ENCODE measurements at regions not wholly inside any gene's neighbourhood (a gene's known extent, or its start where the extent isn't known, plus 50 kb on each side); places are given as distances from the start of the nearest gene placed in this dataset.
"Not testable (repeated sequence)": the region's sequence is repeated elsewhere in the genome, so short reads cannot be mapped to it uniquely, and the experiment has no call there.

- H3K9me3 ChIP-seq (ENCODE audit: control insufficient read depth, insufficient read depth, low read length): no peaks in the 10 kb centered on the region
- WGBS (ENCODE audit: insufficient coverage, insufficient read length): no CpG with 5 or more reads among the region's 5 CpGs
- H3K4me3 ChIP-seq (ENCODE audit: low read length): no peak overlapping the region
- no peak for DNase-seq (ENCODE audit: low read depth, low spot score)
- no peak overlapping the region for H3K27ac ChIP-seq (ENCODE audit: low read length)
- no peaks in the 10 kb centered on the region for H3K4me1 ChIP-seq (ENCODE audit: control insufficient read depth, insufficient read depth, low read length)
- no peaks in the 10 kb centered on the region for H3K36me3 ChIP-seq (ENCODE audit: control insufficient read depth, insufficient read depth, low read length)
- H3K27me3 ChIP-seq (ENCODE audit: control insufficient read depth, insufficient read depth, low read length): no peaks in the 10 kb centered on the region
These were observed 1731.2 kb upstream of the CDH6 start for GRCh38 chr5:29462241-29462640.

GRCh38 chr5:29460971-29461559 is 1732.4 kb upstream of the CDH6 start:
- Histone ChIP-seq H3K4me3 (ENCODE audit: low read length) (no peak overlapping the region), H3K27ac (ENCODE audit: low read length) (no peak overlapping the region), H3K27me3 (ENCODE audit: control insufficient read depth, insufficient read depth, low read length) (no peaks in the 10 kb centered on the region), H3K4me1 (ENCODE audit: control insufficient read depth, insufficient read depth, low read length) (no peaks in the 10 kb centered on the region), H3K9me3 (ENCODE audit: control insufficient read depth, insufficient read depth, low read length) (no peaks in the 10 kb centered on the region), H3K36me3 (ENCODE audit: control insufficient read depth, insufficient read depth, low read length) (no peaks in the 10 kb centered on the region)
- WGBS (ENCODE audit: insufficient coverage, insufficient read length): no CpG with 5 or more reads among the region's 4 CpGs
- no peak for DNase-seq (ENCODE audit: low read depth, low spot score)

- WGBS (ENCODE audit: insufficient coverage, insufficient read length): no CpG with 5 or more reads among the region's 1 CpG
- H3K36me3 ChIP-seq (ENCODE audit: control insufficient read depth, insufficient read depth, low read length); H3K27ac ChIP-seq (ENCODE audit: low read length); H3K27me3 ChIP-seq (ENCODE audit: control insufficient read depth, insufficient read depth, low read length); H3K4me1 ChIP-seq (ENCODE audit: control insufficient read depth, insufficient read depth, low read length); H3K4me3 ChIP-seq (ENCODE audit: low read length); DNase-seq (ENCODE audit: low read depth, low spot score); H3K9me3 ChIP-seq (ENCODE audit: control insufficient read depth, insufficient read depth, low read length): not testable (repeated sequence)
These were observed 1742.5 kb upstream of the CDH6 start for GRCh38 chr5:29451004-29451403.

- H3K27ac ChIP-seq (ENCODE audit: low read length): no peak overlapping the region
- H3K36me3 ChIP-seq (ENCODE audit: control insufficient read depth, insufficient read depth, low read length): no peaks in the 10 kb centered on the region
- H3K27me3 ChIP-seq (ENCODE audit: control insufficient read depth, insufficient read depth, low read length): no peaks in the 10 kb centered on the region
- no peak overlapping the region for H3K4me3 ChIP-seq (ENCODE audit: low read length)
- DNase-seq (ENCODE audit: low read depth, low spot score): no peak
- H3K9me3 ChIP-seq (ENCODE audit: control insufficient read depth, insufficient read depth, low read length): no peaks in the 10 kb centered on the region
- no peaks in the 10 kb centered on the region for H3K4me1 ChIP-seq (ENCODE audit: control insufficient read depth, insufficient read depth, low read length)
These were observed 1778.8 kb upstream of the CDH6 start for GRCh38 chr5:29414681-29415080.

- Histone ChIP-seq H3K36me3 (ENCODE audit: control insufficient read depth, insufficient read depth, low read length) (no peaks in the 10 kb centered on the region), H3K27me3 (ENCODE audit: control insufficient read depth, insufficient read depth, low read length) (no peaks in the 10 kb centered on the region), H3K4me3 (ENCODE audit: low read length) (no peak overlapping the region), H3K27ac (ENCODE audit: low read length) (no peak overlapping the region), H3K4me1 (ENCODE audit: control insufficient read depth, insufficient read depth, low read length) (no peaks in the 10 kb centered on the region), H3K9me3 (ENCODE audit: control insufficient read depth, insufficient read depth, low read length) (no peaks in the 10 kb centered on the region)
- DNase-seq (ENCODE audit: low read depth, low spot score): no peak
- WGBS (ENCODE audit: insufficient coverage, insufficient read length): no CpG with 5 or more reads among the region's 1 CpG
These were observed 1780.5 kb upstream of the CDH6 start for GRCh38 chr5:29412979-29413378.

- Histone ChIP-seq H3K27ac (ENCODE audit: low read length) (no peak overlapping the region), H3K4me3 (ENCODE audit: low read length) (no peak overlapping the region), H3K36me3 (ENCODE audit: control insufficient read depth, insufficient read depth, low read length) (no peaks in the 10 kb centered on the region), H3K27me3 (ENCODE audit: control insufficient read depth, insufficient read depth, low read length) (no peaks in the 10 kb centered on the region), H3K4me1 (ENCODE audit: control insufficient read depth, insufficient read depth, low read length) (no peaks in the 10 kb centered on the region), H3K9me3 (ENCODE audit: control insufficient read depth, insufficient read depth, low read length) (no peaks in the 10 kb centered on the region)
- DNase-seq (ENCODE audit: low read depth, low spot score): no peak
These were observed 1791.2 kb upstream of the CDH6 start for GRCh38 chr5:29402270-29402669.

- WGBS (ENCODE audit: insufficient coverage, insufficient read length): no CpG with 5 or more reads among the region's 7 CpGs
- Histone ChIP-seq H3K27me3 (ENCODE audit: control insufficient read depth, insufficient read depth, low read length) (no peaks in the 10 kb centered on the region), H3K27ac (ENCODE audit: low read length) (no peak overlapping the region), H3K4me3 (ENCODE audit: low read length) (no peak overlapping the region), H3K9me3 (ENCODE audit: control insufficient read depth, insufficient read depth, low read length) (no peaks in the 10 kb centered on the region), H3K4me1 (ENCODE audit: control insufficient read depth, insufficient read depth, low read length) (no peaks in the 10 kb centered on the region), H3K36me3 (ENCODE audit: control insufficient read depth, insufficient read depth, low read length) (no peaks in the 10 kb centered on the region)
- no peak for DNase-seq (ENCODE audit: low read depth, low spot score)
These were observed 1803.5 kb upstream of the CDH6 start for GRCh38 chr5:29389993-29390392.

- WGBS (ENCODE audit: insufficient coverage, insufficient read length): no CpG with 5 or more reads among the region's 1 CpG
- H3K36me3 ChIP-seq (ENCODE audit: control insufficient read depth, insufficient read depth, low read length): no peaks in the 10 kb centered on the region
- H3K27me3 ChIP-seq (ENCODE audit: control insufficient read depth, insufficient read depth, low read length): no peaks in the 10 kb centered on the region
- H3K27ac ChIP-seq (ENCODE audit: low read length): no peak overlapping the region
- no peak for DNase-seq (ENCODE audit: low read depth, low spot score)
- no peaks in the 10 kb centered on the region for H3K4me1 ChIP-seq (ENCODE audit: control insufficient read depth, insufficient read depth, low read length)
- H3K4me3 ChIP-seq (ENCODE audit: low read length): no peak overlapping the region
- H3K9me3 ChIP-seq (ENCODE audit: control insufficient read depth, insufficient read depth, low read length): no peaks in the 10 kb centered on the region
These were observed 1806.1 kb upstream of the CDH6 start for GRCh38 chr5:29387384-29387783.

GRCh38 chr5:29382780-29383179 is 1810.7 kb upstream of the CDH6 start:
- H3K4me3 ChIP-seq (ENCODE audit: low read length): no peak overlapping the region
- WGBS (ENCODE audit: insufficient coverage, insufficient read length): no CpG with 5 or more reads among the region's 4 CpGs
- no peaks in the 10 kb centered on the region for H3K9me3 ChIP-seq (ENCODE audit: control insufficient read depth, insufficient read depth, low read length)
- no peaks in the 10 kb centered on the region for H3K36me3 ChIP-seq (ENCODE audit: control insufficient read depth, insufficient read depth, low read length)
- H3K4me1 ChIP-seq (ENCODE audit: control insufficient read depth, insufficient read depth, low read length): no peaks in the 10 kb centered on the region
- DNase-seq (ENCODE audit: low read depth, low spot score): no peak
- no peak overlapping the region for H3K27ac ChIP-seq (ENCODE audit: low read length)
- no peaks in the 10 kb centered on the region for H3K27me3 ChIP-seq (ENCODE audit: control insufficient read depth, insufficient read depth, low read length)

- Histone ChIP-seq H3K27me3 (ENCODE audit: control insufficient read depth, insufficient read depth, low read length) (no peaks in the 10 kb centered on the region), H3K36me3 (ENCODE audit: control insufficient read depth, insufficient read depth, low read length) (no peaks in the 10 kb centered on the region), H3K4me3 (ENCODE audit: low read length) (no peak overlapping the region), H3K27ac (ENCODE audit: low read length) (no peak overlapping the region), H3K4me1 (ENCODE audit: control insufficient read depth, insufficient read depth, low read length) (no peaks in the 10 kb centered on the region), H3K9me3 (ENCODE audit: control insufficient read depth, insufficient read depth, low read length) (no peaks in the 10 kb centered on the region)
- DNase-seq (ENCODE audit: low read depth, low spot score): no peak
- WGBS (ENCODE audit: insufficient coverage, insufficient read length): no CpG with 5 or more reads among the region's 1 CpG
These were observed 1813.5 kb upstream of the CDH6 start for GRCh38 chr5:29380029-29380428.

GRCh38 chr5:29379619-29380018 is 1813.9 kb upstream of the CDH6 start:
- no peak for DNase-seq (ENCODE audit: low read depth, low spot score)
- no peaks in the 10 kb centered on the region for H3K9me3 ChIP-seq (ENCODE audit: control insufficient read depth, insufficient read depth, low read length)
- H3K27ac ChIP-seq (ENCODE audit: low read length): no peak overlapping the region
- H3K4me3 ChIP-seq (ENCODE audit: low read length): no peak overlapping the region
- no peaks in the 10 kb centered on the region for H3K36me3 ChIP-seq (ENCODE audit: control insufficient read depth, insufficient read depth, low read length)
- no CpG with 5 or more reads among the region's 5 CpGs for WGBS (ENCODE audit: insufficient coverage, insufficient read length)
- H3K27me3 ChIP-seq (ENCODE audit: control insufficient read depth, insufficient read depth, low read length): no peaks in the 10 kb centered on the region
- no peaks in the 10 kb centered on the region for H3K4me1 ChIP-seq (ENCODE audit: control insufficient read depth, insufficient read depth, low read length)

Measured in iPS DF 6.9 (cell line).